HCT116 (cell line): ENCODE measurements at regions not wholly inside any gene's neighbourhood (a gene's known extent, or its start where the extent isn't known, plus 50 kb on each side); places are given as distances from the start of the nearest gene placed in this dataset.

Source experiments
- ATAC-seq: fragments of 200-7000 bp; cut with Tn5 transposase; 2 replicates; pipeline ENCODE4 v1.9.1; 2020; ENCODE audit warnings: mild to moderate bottlenecking, moderate library complexity
- BruUV-seq: library from RNA; stranded (reverse); fragments of 400-500 nt; replicated peaks from 2 replicates; lab custom pipeline; 2021; lab: Mats Ljungman, UMichigan
- CTCF ChIA-PET: fragments of 300-600 bp; sonication (Branson Sonifier 250); formaldehyde crosslinking; loops from one replicate; lab custom pipeline; 2021; ENCODE audit warnings: antibody characterized with exemption; lab: Charles Lee
- POLR2A ChIA-PET: fragments of 300-600, 350-600 bp; sonication (Branson Sonifier 250); formaldehyde crosslinking; loops from one replicate; lab custom pipeline; 2021; ENCODE audit warnings: antibody characterized with exemption; lab: Charles Lee
- RAD21 ChIA-PET, 2 experiments: fragments of 300-600 bp; sonication (Branson Sonifier 250); formaldehyde crosslinking; loops; one replicate each; lab custom pipeline; 2023; ENCODE audit warnings: low total read pairs in 2 of 2; ENCODE audit not compliant: uncharacterized antibody in 2 of 2, unreplicated experiment in 2 of 2, low non-redundant PET in 1 of 2; lab: Charles Lee
- DNase-seq: peaks from one replicate; pipeline ENCODE4 v3.0.0-alpha.2; 2010; ENCODE audit warnings: low read depth, low spot score
- H2AFZ ChIP-seq: fragments of 200-600 bp; shearing (Covaris generic), sonication (generic); 2 replicates; pipeline ENCODE4 v1.6.1; 2017; ENCODE audit warnings: low read depth, mixed run types, mixed read lengths, antibody characterized with exemption, low read length; ENCODE audit not compliant: poor library complexity, severe bottlenecking
- H3K27ac ChIP-seq: 2 replicates; pipeline ENCODE4 v1.5.1; 2012; ENCODE audit warnings: low read depth, low read length
- H3K27me3 ChIP-seq: fragments of 200-600 bp; sonication (generic); 2 replicates; pipeline ENCODE4 v1.6.1; 2016; ENCODE audit warnings: mixed run types, low read length, mixed read lengths; ENCODE audit not compliant: insufficient read depth
- H3K36me3 ChIP-seq, 2 experiments: fragments of 200-500 bp in 1 of 2; fragments of 200-600 bp in 1 of 2; sonication (Bioruptor generic) in 1 of 2; sonication (generic) in 1 of 2; 2 replicates each; pipeline versions ENCODE4 v1.5.1 to v1.6.1; 2014 to 2016; ENCODE audit warnings: low read length in 2 of 2, inconsistent platforms in 1 of 2, mixed read lengths in 1 of 2, mixed run types in 1 of 2; ENCODE audit not compliant: insufficient read depth in 2 of 2, control insufficient read depth in 1 of 2
- H3K4me1 ChIP-seq, 2 experiments: fragments of 200-600 bp in 1 of 2; sonication (generic) in 1 of 2; 2 replicates each; pipeline versions ENCODE4 v1.5.1 to v1.6.1; 2012 to 2017; ENCODE audit warnings: low read length in 2 of 2, inconsistent platforms in 1 of 2, mild to moderate bottlenecking in 1 of 2, mixed read lengths in 1 of 2, mixed run types in 1 of 2, moderate library complexity in 1 of 2; ENCODE audit not compliant: insufficient read depth in 2 of 2, control insufficient read depth in 1 of 2
- H3K4me2 ChIP-seq: fragments of 200-600 bp; sonication (generic); 2 replicates; pipeline ENCODE4 v1.6.1; 2017; ENCODE audit warnings: mixed run types, low read length, mixed read lengths
- H3K4me3 ChIP-seq, 2 experiments: fragments of 200-600 bp in 1 of 2; sonication (generic) in 1 of 2; replicated peaks in 1 of 2; 2 replicates each; pipeline ENCODE4 v1.5.1; 2011 to 2016; ENCODE audit warnings: low read length in 2 of 2, control low read depth in 1 of 2, low read depth in 1 of 2, mild to moderate bottlenecking in 1 of 2, mixed read lengths in 1 of 2, mixed run types in 1 of 2
- H3K79me2 ChIP-seq: fragments of 200-600 bp; sonication (generic); 2 replicates; pipeline ENCODE4 v1.6.1; 2017; ENCODE audit warnings: mild to moderate bottlenecking, mixed run types, low read length, moderate library complexity, mixed read lengths; ENCODE audit not compliant: insufficient read depth
- H3K9ac ChIP-seq: fragments of 200-600 bp; sonication (generic); 2 replicates; pipeline ENCODE4 v1.6.1; 2016; ENCODE audit warnings: low read length, mixed read lengths
- H3K9me2 ChIP-seq: fragments of 200-600 bp; sonication (generic), shearing (Covaris generic); 2 replicates; pipeline ENCODE4 v1.6.1; 2017; ENCODE audit warnings: mixed run types, mild to moderate bottlenecking, moderate library complexity; ENCODE audit not compliant: insufficient read depth
- H3K9me3 ChIP-seq, 2 experiments: fragments of 200-500 bp in 1 of 2; fragments of 200-600 bp in 1 of 2; sonication (Bioruptor generic) in 1 of 2; sonication (generic) in 1 of 2; 2 replicates each; pipeline ENCODE4 v1.6.1; 2014 to 2017; ENCODE audit warnings: low read length in 2 of 2, mixed read lengths in 2 of 2, inconsistent platforms in 1 of 2, low read depth in 1 of 2, mild to moderate bottlenecking in 1 of 2, mixed run types in 1 of 2, moderate library complexity in 1 of 2; ENCODE audit not compliant: control insufficient read depth in 1 of 2, insufficient read depth in 1 of 2
- H4K20me1 ChIP-seq: fragments of 200-600 bp; sonication (generic), shearing (Covaris generic); 2 replicates; pipeline ENCODE4 v1.6.1; 2017; ENCODE audit warnings: mixed run types, mild to moderate bottlenecking, moderate library complexity; ENCODE audit not compliant: insufficient read depth
- ATF3 ChIP-seq: IDR thresholded peaks from 2 replicates; pipeline ENCODE4 v1.6.1; 2012
- CBX3 ChIP-seq: IDR thresholded peaks from 2 replicates; pipeline ENCODE4 v1.6.1; 2012; ENCODE audit warnings: low read depth
- CEBPB ChIP-seq: IDR thresholded peaks from 2 replicates; pipeline ENCODE4 v1.6.1; 2012; ENCODE audit warnings: low read depth
- EGR1 ChIP-seq: IDR thresholded peaks from 2 replicates; pipeline ENCODE4 v1.6.1; 2012; ENCODE audit warnings: low read depth
- ELF1 ChIP-seq: IDR thresholded peaks from 2 replicates; pipeline ENCODE4 v1.6.1; 2012; ENCODE audit warnings: low read depth, borderline replicate concordance
- EZH2 ChIP-seq: fragments of 200-600 bp; sonication (generic); IDR thresholded peaks from 2 replicates; pipeline ENCODE4 v1.6.1; 2017; ENCODE audit warnings: antibody characterized with exemption, mixed run types
- JUND ChIP-seq: IDR thresholded peaks from 2 replicates; pipeline ENCODE4 v1.6.1; 2012
- RAD21 ChIP-seq: IDR thresholded peaks from 2 replicates; pipeline ENCODE4 v1.6.1; 2012; ENCODE audit warnings: low read depth, mild to moderate bottlenecking
- SIN3A ChIP-seq: IDR thresholded peaks from 2 replicates; pipeline ENCODE4 v1.6.1; 2012; ENCODE audit warnings: low read depth
- SP1 ChIP-seq: IDR thresholded peaks from 2 replicates; pipeline ENCODE4 v1.6.1; 2012; ENCODE audit warnings: low read depth
- SRF ChIP-seq: IDR thresholded peaks from 2 replicates; pipeline ENCODE4 v1.6.1; 2012; ENCODE audit warnings: low read depth
- YY1 ChIP-seq: IDR thresholded peaks from 2 replicates; pipeline ENCODE4 v1.6.1; 2011; ENCODE audit warnings: low read length, low read depth, moderate library complexity, mild to moderate bottlenecking; ENCODE audit not compliant: insufficient replicate concordance; ENCODE audit errors: extremely low read depth
- ZFX ChIP-seq: fragments of 450-650 bp; IDR thresholded peaks from 2 replicates; pipeline ENCODE4 v1.6.1; 2017
- ZNF274 ChIP-seq: fragments of 200-500 bp; sonication (Bioruptor generic); IDR thresholded peaks from 2 replicates; pipeline ENCODE4 v1.6.1; 2014; ENCODE audit warnings: mild to moderate bottlenecking, low read depth, low read length, inconsistent platforms
- intact Hi-C: fragments of 100-400 bp; cut with micrococcal nuclease; formaldehyde crosslinking; loops from 2 replicates; pipeline ENCODE4 v1.10.0; 2022

GRCh38 chr2:60116161-60116875 is 437.1 kb downstream of the BCL11A start:
- H3K27ac ChIP-seq, result no peak overlapping the region
- H3K4me3 ChIP-seq, result no peak overlapping the region
- no peaks in the 10 kb centered on the region for H3K79me2 ChIP-seq
- no peak for TF ChIP-seq SIN3A
- TF ChIP-seq ZFX, result no peak
- no peak for TF ChIP-seq EZH2
- no peak for TF ChIP-seq ELF1
- no peak for TF ChIP-seq CEBPB
- TF ChIP-seq CBX3, result no peak
- no peak for TF ChIP-seq ATF3
- no peak for TF ChIP-seq EGR1
- no peak for TF ChIP-seq SRF
- TF ChIP-seq ZNF274, result no peak
- TF ChIP-seq SP1, result no peak
- ATAC-seq, result no peak
- no peak for DNase-seq
- H3K27me3 ChIP-seq, result no peaks in the 10 kb centered on the region; the same call in 1 of the 2 replicates
- no peaks in the 10 kb centered on the region for H3K9me2 ChIP-seq
- intact Hi-C loops, result no loop called here
- H3K4me2 ChIP-seq, result no peak overlapping the region
- no peaks in the 10 kb centered on the region for H3K36me3 ChIP-seq
- no peaks in the 10 kb centered on the region; the same call in 1 of the 2 replicates for H4K20me1 ChIP-seq
- POLR2A ChIA-PET, result no interaction called here
- no peak overlapping the region for H2AFZ ChIP-seq
- BruUV-seq, result no TSS peak
- no peaks in the 10 kb centered on the region for H3K9me3 ChIP-seq
- H3K4me1 ChIP-seq, result no peaks in the 10 kb centered on the region
- CTCF ChIA-PET, result no interaction called here
- RAD21 ChIA-PET, result no interaction called here
- no peak overlapping the region for H3K9ac ChIP-seq

- H2AFZ ChIP-seq, result no peak overlapping the region
- no TSS peak for BruUV-seq
- H3K4me3 ChIP-seq, result no peak overlapping the region
- no peaks in the 10 kb centered on the region for H3K36me3 ChIP-seq
- H3K27me3 ChIP-seq, result no peaks in the 10 kb centered on the region; the same call in 1 of the 2 replicates
- H3K4me1 ChIP-seq, result no peaks in the 10 kb centered on the region
- ChIA-PET RAD21 (no interaction called here), CTCF (no interaction called here), POLR2A (no interaction called here)
- ATAC-seq, result no peak
- no peaks in the 10 kb centered on the region for H3K9me2 ChIP-seq
- H3K9ac ChIP-seq, result no peak overlapping the region
- no peaks in the 10 kb centered on the region for H3K9me3 ChIP-seq
- H3K27ac ChIP-seq, result no peak overlapping the region
- no peak overlapping the region for H3K4me2 ChIP-seq
- intact Hi-C loops, result no loop called here
- H4K20me1 ChIP-seq, result no peaks in the 10 kb centered on the region; the same call in 1 of the 2 replicates
- no peak for TF ChIP-seq ZNF274
- no peak for TF ChIP-seq ELF1
- no peak for TF ChIP-seq JUND
- TF ChIP-seq YY1, result no peak
- TF ChIP-seq RAD21, result no peak
- DNase-seq, result no peak
- no peaks in the 10 kb centered on the region for H3K79me2 ChIP-seq
These were observed 443.7 kb downstream of the BCL11A start for GRCh38 chr2:60109744-60110143.
